ENCODE measurements at regions not wholly inside any gene's neighbourhood (a gene's known extent, or its start where the extent isn't known, plus 50 kb on each side); places are given as distances from the start of the nearest gene placed in this dataset.
"Not testable (repeated sequence)": the region's sequence is repeated elsewhere in the genome, so short reads cannot be mapped to it uniquely, and the experiment has no call there.

GRCh38 chr1:149352205-149352604 lies 122.6 kb upstream of the NBPF19 start:
- DNase-seq (ENCODE audit: low read depth in 2 of 3, low spot score in 2 of 3): not testable (repeated sequence)

- DNase-seq (ENCODE audit: low read depth in 2 of 3, low spot score in 2 of 3): not testable (repeated sequence)
Observed at GRCh38 chr1:149354579-149354978, 120.3 kb upstream of the NBPF19 start.

GRCh38 chr1:149355748-149356147 lies 119.1 kb upstream of the NBPF19 start:
- not testable (repeated sequence) for DNase-seq (ENCODE audit: low read depth in 2 of 3, low spot score in 2 of 3)

- not testable (repeated sequence) for DNase-seq (ENCODE audit: low read depth in 2 of 3, low spot score in 2 of 3)
Observed at GRCh38 chr1:149356152-149356551, 118.7 kb upstream of the NBPF19 start.

- DNase-seq (ENCODE audit: low read depth in 2 of 3, low spot score in 2 of 3): not testable (repeated sequence)
Observed at GRCh38 chr1:149360351-149360750, 114.5 kb upstream of the NBPF19 start.

GRCh38 chr1:149361310-149361709 lies 113.5 kb upstream of the NBPF19 start:
- not testable (repeated sequence) for DNase-seq (ENCODE audit: low read depth in 2 of 3, low spot score in 2 of 3)

GRCh38 chr1:149364188-149364981 lies 110.5 kb upstream of the NBPF19 start:
- DNase-seq (ENCODE audit: low read depth in 2 of 3, low spot score in 2 of 3): not testable (repeated sequence)

- not testable (repeated sequence) for DNase-seq (ENCODE audit: low read depth in 2 of 3, low spot score in 2 of 3)
Observed at GRCh38 chr1:149366402-149366801, 108.4 kb upstream of the NBPF19 start.

GRCh38 chr1:149367472-149368044 lies 107.3 kb upstream of the NBPF19 start:
- not testable (repeated sequence) for DNase-seq (ENCODE audit: low read depth in 2 of 3, low spot score in 2 of 3)

- DNase-seq (ENCODE audit: low read depth in 2 of 3, low spot score in 2 of 3): not testable (repeated sequence)
Observed at GRCh38 chr1:149368337-149368736, 106.5 kb upstream of the NBPF19 start.

GRCh38 chr1:149369081-149369480 lies 105.8 kb upstream of the NBPF19 start:
- DNase-seq (ENCODE audit: low read depth in 2 of 3, low spot score in 2 of 3): not testable (repeated sequence)

GRCh38 chr1:149371955-149372354 lies 102.9 kb upstream of the NBPF19 start:
- DNase-seq (ENCODE audit: low read depth in 2 of 3, low spot score in 2 of 3): not testable (repeated sequence)

GRCh38 chr1:149378462-149378861 lies 96.4 kb upstream of the NBPF19 start:
- DNase-seq (ENCODE audit: low read depth in 2 of 3, low spot score in 2 of 3): not testable (repeated sequence)

GRCh38 chr1:149390173-149390926 lies 84.5 kb upstream of the NBPF19 start:
- peak; percentile 49 to 64 (median 60) for DNase-seq (ENCODE audit: low read depth in 2 of 3, low spot score in 2 of 3)

- DNase-seq (ENCODE audit: low read depth in 2 of 3, low spot score in 2 of 3): not testable (repeated sequence)
Observed at GRCh38 chr1:149390931-149391330, 83.9 kb upstream of the NBPF19 start.

GRCh38 chr1:149395802-149396201 lies 79.0 kb upstream of the NBPF19 start:
- not testable (repeated sequence) for DNase-seq (ENCODE audit: low read depth in 2 of 3, low spot score in 2 of 3)

GRCh38 chr1:149398527-149398926 lies 76.3 kb upstream of the NBPF19 start:
- not testable (repeated sequence) for DNase-seq (ENCODE audit: low read depth in 2 of 3, low spot score in 2 of 3)

- not testable (repeated sequence) for DNase-seq (ENCODE audit: low read depth in 2 of 3, low spot score in 2 of 3)
Observed at GRCh38 chr1:149408404-149408803, 66.4 kb upstream of the NBPF19 start.

GRCh38 chr1:149415373-149415772 lies 59.5 kb upstream of the NBPF19 start:
- not testable (repeated sequence) for DNase-seq (ENCODE audit: low read depth in 2 of 3, low spot score in 2 of 3)

- not testable (repeated sequence) for DNase-seq (ENCODE audit: low read depth in 2 of 3, low spot score in 2 of 3)
Observed at GRCh38 chr1:149418782-149419181, 56.1 kb upstream of the NBPF19 start.

GRCh38 chr1:149423122-149423521 lies 51.7 kb upstream of the NBPF19 start:
- not testable (repeated sequence) for DNase-seq (ENCODE audit: low read depth in 2 of 3, low spot score in 2 of 3)
